MV-4-11 (cell line): ENCODE measurements at regions not wholly inside any gene's neighbourhood (a gene's known extent, or its start where the extent isn't known, plus 50 kb on each side); places are given as distances from the start of the nearest gene placed in this dataset.

ENCODE experiments used
- DNase-seq: peaks from one replicate; lab custom pipeline; 2025; lab: John Stamatoyannopoulos, UW

GRCh38 chr1:163406772-163407171, 85.0 kb downstream of the NUF2 start:
- DNase-seq: no peak

DNA sequence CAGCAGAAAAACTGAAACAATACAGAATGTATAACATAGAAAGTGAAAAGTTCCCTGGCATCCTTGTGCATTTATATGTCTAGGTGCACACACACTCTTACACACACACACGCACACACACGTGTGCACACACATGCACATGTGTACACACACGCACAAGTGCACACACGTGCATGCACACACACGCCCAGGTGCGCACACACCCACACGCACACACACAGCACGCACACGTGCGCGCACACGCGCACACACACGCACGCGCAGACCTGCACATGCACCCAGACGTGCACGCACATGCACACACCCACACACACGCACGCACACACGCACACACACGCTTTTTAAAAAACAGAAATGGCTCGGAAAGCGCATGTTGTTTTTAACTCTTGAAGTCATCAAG, 86.5 kb downstream of the NUF2 start:
- no peak for DNase-seq

DNA sequence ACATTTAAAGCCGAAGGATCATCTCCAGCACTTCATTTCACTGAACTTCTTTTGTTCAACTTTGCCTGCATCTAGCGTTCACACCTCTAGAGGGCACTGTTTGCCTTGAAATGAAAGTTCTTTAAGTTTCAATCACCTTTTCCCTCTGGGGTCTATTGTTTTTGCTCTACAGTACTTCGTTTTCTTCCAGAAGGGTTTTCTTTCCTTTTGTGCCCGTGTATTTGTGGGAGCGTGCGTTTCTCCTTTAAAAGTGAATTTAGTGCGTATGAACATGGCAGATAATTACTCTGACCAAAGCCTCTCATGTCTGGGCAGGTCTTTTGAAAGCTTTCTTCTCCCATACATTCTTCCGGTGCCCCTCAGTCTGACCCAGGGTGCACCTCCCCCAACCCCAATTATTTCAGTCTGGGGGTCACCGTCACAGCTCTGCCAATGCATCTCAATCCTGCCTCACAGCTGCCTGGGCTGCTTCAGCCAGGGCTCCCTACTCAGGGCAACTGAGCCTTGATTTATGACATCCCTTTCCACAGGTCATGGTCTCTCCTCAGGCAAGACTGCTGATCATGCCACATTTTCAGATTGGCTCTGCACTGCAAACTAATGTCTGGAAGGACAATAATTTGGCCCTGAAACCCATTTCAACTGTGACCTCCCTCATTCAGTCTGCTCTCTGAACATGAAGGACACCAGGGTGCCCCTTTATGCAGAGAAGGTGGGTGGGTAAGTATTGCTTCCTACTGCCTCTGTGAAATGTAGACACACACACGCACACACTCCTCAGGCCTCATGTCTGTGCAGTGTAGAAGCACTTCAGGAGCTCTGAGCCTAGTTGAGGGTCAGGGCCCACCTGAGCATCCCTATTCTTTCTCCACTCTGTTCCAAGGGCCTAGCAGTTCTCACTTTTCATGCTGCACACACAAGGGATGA, 88.6 kb downstream of the NUF2 start:
- peak; percentile 47 for DNase-seq

DNA sequence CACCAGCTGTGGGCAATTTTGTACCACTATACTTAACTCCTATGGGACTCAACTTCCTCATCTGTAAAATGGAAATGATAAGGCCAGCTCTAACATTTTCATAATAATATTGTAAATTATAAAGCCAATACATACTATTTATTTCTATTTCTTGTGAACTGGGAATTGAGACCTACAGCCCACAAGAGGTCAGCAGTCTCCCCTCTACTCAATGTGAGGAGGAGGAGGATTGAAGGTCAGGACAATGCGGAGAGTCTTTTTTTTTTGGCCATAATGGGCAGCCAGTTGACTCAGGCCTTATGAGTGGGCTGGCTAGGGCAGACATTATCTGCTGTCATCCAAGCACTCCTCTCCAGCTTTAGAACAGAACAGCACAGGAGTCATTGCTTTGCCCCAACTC, 90.5 kb downstream of the NUF2 start:
- DNase-seq: no peak

DNA sequence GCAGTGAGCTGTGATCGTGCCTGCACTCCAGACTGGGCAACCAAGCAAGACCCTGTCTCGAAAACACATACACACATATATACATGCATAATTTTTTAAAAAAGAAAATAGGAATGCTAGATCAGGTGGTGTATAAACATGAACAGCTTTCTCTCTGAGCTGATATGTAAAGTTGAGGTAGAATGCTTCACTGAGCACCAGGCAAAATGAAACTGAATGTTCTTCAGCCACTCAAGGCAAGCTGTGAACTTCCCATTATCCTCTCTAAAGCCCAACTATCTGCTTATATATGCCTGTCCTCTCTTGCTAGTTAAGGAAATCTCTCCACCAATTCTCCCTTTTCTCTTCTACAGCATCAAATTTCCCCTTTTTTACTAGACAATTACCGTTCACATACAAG, 93.0 kb downstream of the NUF2 start:
- peak; percentile 54 for DNase-seq

DNA sequence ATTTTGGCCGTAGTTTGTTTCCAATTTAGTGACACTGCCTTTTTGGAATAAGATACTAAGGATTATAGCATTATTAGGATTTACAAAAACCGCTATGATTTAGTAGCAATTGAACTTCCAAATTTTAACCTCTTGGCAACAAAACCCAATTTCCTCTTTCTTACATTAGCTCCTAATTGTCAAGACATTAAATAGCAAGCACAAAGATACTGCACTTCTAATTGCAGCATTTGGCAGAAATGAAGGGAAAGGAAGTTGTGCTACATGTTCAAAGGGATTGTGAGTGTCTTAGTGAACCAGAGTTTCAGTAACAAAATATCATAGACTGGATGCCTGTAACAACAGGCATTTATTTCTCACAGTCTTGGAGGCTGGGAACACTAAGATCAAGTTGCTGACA, 99.9 kb downstream of the NUF2 start:
- DNase-seq: no peak

GRCh38 chr1:163422738-163423404, 101.1 kb downstream of the NUF2 start:
- DNase-seq: peak; percentile 27

DNA sequence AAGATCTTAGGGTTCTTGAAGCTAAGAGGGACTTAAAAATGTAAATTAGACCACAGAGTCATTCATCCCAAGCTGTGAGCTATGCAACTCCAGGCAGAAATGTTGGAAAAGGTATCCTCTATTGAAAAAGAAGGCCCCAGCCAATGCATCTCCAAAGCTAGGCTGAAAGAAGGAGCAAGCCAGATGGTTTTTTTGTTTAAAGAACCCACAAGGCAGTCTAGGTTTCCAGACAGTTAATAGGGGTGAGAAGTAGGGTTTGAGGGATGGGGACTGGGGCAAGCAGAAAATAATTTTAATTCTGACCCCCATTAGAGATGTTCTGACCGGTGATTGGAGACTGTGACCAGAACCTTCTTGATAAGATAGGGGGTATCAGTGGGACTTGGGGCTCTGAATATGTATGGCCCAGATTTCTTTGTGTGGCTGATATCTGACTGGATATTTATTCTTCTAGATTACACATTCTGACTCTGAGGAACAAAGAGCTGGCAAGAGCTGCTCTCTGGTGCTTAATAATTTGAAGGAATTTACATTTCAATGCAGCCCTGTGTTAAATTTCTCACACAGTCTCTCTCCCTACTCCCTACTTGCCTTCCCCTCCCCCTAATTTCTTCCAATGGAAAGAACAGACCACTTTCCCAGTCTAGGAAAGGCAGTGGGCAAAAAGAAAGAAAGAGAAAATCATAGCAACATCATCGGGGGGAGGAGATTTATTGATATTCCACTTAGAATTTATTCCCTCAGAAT, 104.9 kb downstream of the NUF2 start:
- DNase-seq: no peak

GRCh38 chr1:163427279-163427678, 105.5 kb downstream of the NUF2 start:
- DNase-seq: no peak

DNA sequence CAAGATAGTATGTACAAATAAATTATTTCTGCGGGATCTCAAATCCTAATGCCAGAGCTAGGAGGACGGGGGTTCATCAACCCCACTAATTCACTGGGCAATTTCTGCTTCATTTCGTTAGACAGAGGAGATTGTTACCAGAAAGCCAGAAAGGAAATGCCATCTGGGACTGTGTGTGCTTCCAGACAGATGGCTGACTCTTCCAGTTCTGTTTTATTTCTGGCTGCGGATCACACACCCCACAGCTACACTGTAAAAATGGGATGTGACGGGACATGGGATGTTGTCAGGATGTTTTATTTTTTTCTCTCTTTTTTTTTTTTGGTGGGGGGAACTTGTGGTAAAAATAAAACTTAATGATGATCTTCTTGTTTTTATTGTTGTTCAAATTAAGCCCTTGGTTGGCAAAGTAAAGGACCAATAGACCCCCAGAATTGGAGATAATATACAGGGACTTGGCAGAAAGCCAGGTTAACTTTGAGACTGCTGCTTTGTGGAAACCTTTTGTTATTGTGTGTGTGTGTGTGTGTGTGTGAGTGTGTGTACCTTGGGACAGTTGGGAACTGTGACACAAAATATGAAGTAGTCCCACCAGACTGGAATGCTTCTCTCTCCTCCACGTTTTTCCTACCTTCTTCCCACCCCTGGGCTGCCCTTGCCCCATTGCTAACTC, 114.5 kb downstream of the NUF2 start:
- no peak for DNase-seq

- peak; percentile 8 for DNase-seq
Measured at GRCh38 chr1:163439471-163439870, 117.7 kb downstream of the NUF2 start.

GRCh38 chr1:163440090-163440489, 118.3 kb downstream of the NUF2 start:
- no peak for DNase-seq

- no peak for DNase-seq
Measured at GRCh38 chr1:163442231-163442879, 120.6 kb downstream of the NUF2 start.

- DNase-seq: no peak
Measured at GRCh38 chr1:163442895-163443294, 121.1 kb downstream of the NUF2 start.

GRCh38 chr1:163443863-163444262, 122.1 kb downstream of the NUF2 start:
- DNase-seq: no peak

DNA sequence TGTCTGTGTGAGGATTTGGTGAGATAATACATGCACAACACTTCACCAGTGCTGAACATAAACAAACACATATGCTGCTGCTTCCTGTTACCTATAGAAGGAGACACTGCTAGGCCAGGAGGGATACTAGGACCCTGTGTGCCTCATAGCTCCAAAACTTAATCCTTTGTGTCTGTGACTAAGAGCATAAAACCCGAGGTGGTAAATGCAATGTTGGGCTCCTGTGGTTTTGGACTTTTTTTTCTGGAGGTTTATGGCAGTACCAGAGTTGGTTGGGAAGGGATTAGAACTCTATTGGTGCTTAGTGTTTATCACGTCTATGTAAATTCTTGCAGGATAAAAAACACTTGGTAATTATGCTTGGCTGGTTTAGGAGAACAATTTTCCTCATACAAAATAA, 122.9 kb downstream of the NUF2 start:
- peak; percentile 73 for DNase-seq

- no peak for DNase-seq
Measured at GRCh38 chr1:163450986-163451385, 129.2 kb downstream of the NUF2 start.

GRCh38 chr1:163459539-163459938, 137.8 kb downstream of the NUF2 start:
- DNase-seq: no peak

- no peak for DNase-seq
Measured at GRCh38 chr1:163467289-163467688, 145.5 kb downstream of the NUF2 start.

DNA sequence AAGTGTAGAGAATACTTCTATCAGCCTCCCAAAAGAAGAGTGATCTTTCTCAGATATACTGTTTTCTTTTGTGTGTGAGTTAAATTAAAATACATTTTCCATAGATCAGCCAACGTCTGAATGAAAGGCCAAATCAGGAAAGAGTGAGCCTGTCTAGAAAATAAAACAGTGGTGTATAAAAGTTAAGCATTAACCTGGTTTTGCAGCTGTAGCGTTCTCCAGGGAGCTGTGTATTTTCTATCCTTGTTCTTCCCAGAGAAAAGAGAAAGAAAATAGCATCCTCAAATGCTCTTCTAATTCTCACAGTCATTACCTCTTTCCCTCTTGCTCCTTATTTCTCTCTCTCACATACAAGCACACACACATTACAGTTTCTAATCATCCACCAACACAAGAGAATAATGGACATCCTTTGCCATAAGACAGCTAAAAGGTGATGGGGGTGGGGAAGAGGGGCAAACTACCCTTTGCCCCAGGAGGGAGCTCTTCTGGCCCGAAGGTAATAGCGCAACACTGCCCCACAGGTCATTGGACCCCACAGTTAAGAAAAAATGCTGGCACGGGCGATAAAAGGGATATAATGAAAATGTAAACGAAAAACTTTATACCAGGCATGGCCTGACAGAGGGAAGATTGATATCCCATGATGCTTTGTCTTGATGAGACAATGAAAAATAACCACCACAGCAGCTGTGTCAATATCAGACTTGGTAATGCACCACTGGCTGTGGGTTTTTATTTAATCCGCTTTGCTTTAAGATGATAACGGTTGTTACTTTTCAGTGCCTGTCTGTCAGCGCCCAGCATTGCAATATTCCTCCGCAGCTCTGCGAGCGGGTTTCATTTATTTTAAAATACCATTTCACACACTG, 150.3 kb downstream of the NUF2 start:
- no peak for DNase-seq
